ENCODE measurements at regions not wholly inside any gene's neighbourhood (a gene's known extent, or its start where the extent isn't known, plus 50 kb on each side); places are given as distances from the start of the nearest gene placed in this dataset.
"Not testable (repeated sequence)": the region's sequence is repeated elsewhere in the genome, so short reads cannot be mapped to it uniquely, and the experiment has no call there.

DNA sequence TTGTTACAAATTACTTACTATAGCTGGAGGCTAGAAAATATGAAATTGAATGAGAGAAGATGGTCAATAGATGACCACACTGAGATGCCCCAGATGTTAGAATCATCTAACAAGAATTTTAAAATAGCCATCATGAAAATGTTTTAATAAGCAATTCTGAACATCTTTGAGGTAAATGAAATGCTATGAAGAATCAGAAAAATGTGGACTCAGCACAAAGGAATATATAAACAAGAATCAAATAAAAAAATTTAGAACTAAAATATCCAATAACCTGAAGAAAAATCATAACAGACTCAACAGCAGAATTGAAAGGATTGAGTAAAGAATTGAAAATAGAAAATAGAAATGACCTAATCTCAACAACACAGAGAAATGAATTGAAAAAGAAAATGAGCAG lies 248.5 kb downstream of the PRDM9 start:
- ATAC-seq (no peak), DNase-seq (no peak)
- POLR2A ChIA-PET = no interaction called here
- H3K9me3 Mint-ChIP-seq = peaks cover 0 to 16% (median 8%) of the 10 kb centered on the region in 9 donors
- no peaks in the 10 kb centered on the region for H3K36me3 Mint-ChIP-seq
- H3K27ac Mint-ChIP-seq = no peak overlapping the region
- no peaks in the 10 kb centered on the region for H3K27me3 Mint-ChIP-seq
- no peak overlapping the region for H3K4me3 Mint-ChIP-seq
- no peaks in the 10 kb centered on the region for H3K4me1 Mint-ChIP-seq

DNA sequence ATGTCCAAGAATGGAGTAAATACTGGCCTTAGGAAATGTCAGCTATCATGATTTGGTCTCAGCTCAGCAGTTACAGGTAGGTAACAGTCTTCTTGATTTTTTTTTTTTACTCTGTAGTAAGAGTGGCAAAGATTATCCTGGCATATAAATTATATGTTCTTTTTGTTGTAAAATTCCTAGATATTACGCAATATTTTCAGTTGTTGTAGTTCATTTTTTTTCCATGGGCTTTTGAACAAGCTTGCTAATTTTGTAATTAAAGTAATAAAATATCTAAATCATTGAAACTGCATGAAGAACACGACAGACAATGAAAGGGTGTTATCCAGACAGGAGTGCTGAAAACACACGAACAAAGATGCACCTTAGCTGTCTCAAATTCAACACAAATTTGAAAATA lies 249.4 kb downstream of the PRDM9 start:
- DNase-seq = no peak
- H3K27me3 Mint-ChIP-seq = no peaks in the 10 kb centered on the region
- no peak overlapping the region for H3K4me3 Mint-ChIP-seq
- H3K36me3 Mint-ChIP-seq = no peaks in the 10 kb centered on the region
- no peak for ATAC-seq
- H3K27ac Mint-ChIP-seq = no peak overlapping the region
- POLR2A ChIA-PET = no interaction called here
- H3K4me1 Mint-ChIP-seq = no peaks in the 10 kb centered on the region
- peaks cover 0 to 12% (median 3%) of the 10 kb centered on the region in 9 donors for H3K9me3 Mint-ChIP-seq

DNA sequence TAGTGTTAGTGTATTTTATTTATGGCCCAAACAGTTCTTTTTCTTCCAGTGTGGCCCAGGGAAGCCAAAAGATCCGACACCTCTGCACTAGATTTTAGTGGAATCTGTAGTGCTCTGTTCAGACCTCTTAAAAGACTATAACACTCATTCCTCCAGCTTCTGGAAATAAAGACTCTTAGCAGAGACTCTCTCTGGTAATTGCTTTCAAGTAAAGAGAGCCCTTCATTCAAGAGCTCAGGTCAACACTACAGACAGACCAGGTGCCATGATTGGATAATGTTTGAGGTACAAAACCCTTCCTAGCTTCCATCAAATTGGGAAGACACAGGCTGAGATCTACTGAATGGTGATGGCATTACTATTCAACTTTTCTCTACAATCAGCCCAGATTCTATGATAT lies 255.8 kb downstream of the PRDM9 start:
- DNase-seq (no peak), ATAC-seq (no peak)
- Mint-ChIP-seq H3K36me3 (no peaks in the 10 kb centered on the region), H3K27me3 (no peaks in the 10 kb centered on the region), H3K4me3 (no peak overlapping the region), H3K9me3 (peaks cover 0 to 23% (median 2%) of the 10 kb centered on the region in 9 donors), H3K4me1 (no peaks in the 10 kb centered on the region), H3K27ac (no peak overlapping the region)
- POLR2A ChIA-PET = no interaction called here

DNA sequence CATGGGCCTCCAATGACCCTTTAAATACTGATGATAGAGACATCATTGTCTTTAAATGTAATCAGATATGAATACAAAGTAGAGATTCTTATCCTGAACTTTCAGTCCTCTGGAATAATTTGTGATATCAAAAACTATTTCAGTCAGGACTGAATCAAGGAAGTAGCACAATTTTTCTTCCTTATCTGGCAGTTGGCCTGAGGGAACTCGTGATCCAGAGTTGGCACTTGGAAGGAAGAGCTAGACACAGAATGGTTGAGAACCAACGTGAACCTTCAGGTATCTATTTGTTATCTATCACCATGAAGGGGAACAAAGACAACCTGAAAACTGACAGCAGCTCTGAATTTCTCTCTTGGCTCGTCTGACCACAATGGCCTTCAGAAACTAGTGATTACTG lies 269.3 kb downstream of the PRDM9 start:
- Mint-ChIP-seq H3K36me3 (peaks cover 0 to 5% (median 0%) of the 10 kb centered on the region in 3 donors), H3K4me1 (no peaks in the 10 kb centered on the region)
- no peak for ATAC-seq

DNA sequence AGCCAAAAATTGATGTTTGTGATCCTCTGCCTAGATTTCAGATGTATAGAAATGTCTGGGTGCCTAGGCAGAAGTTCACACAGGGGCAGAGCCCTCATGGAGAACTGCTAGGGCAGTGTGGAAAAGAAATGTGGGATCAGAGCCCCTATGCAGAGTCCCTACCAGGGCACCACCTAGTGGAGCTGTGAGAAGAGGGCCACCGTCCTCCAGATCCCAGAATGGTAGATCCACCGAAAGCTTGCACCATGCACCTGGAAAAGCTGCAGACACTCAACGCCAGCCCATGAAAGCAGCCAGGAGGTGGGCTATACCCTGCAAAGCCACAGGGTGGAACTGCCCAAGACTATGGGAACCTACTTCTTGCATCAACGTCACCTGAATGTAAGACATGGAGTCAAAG lies 292.9 kb downstream of the PRDM9 start:
- H3K4me1 Mint-ChIP-seq, H3K4me3 Mint-ChIP-seq, ATAC-seq, H3K27ac Mint-ChIP-seq, POLR2A ChIA-PET, H3K27me3 Mint-ChIP-seq, DNase-seq, H3K36me3 Mint-ChIP-seq: not testable (repeated sequence)
- peaks cover 0 to 34% (median 13%) of the 10 kb centered on the region in 9 donors for H3K9me3 Mint-ChIP-seq

More for the DNA sequence above, 269.3 kb downstream of the PRDM9 start:
- POLR2A ChIA-PET = no interaction called here
- H3K27me3 Mint-ChIP-seq = no peaks in the 10 kb centered on the region
- H3K27ac Mint-ChIP-seq = no peak overlapping the region
- DNase-seq = no peak
- no peak overlapping the region for H3K4me3 Mint-ChIP-seq
- H3K9me3 Mint-ChIP-seq = peaks cover 3 to 28% (median 10%) of the 10 kb centered on the region in 9 donors

DNA sequence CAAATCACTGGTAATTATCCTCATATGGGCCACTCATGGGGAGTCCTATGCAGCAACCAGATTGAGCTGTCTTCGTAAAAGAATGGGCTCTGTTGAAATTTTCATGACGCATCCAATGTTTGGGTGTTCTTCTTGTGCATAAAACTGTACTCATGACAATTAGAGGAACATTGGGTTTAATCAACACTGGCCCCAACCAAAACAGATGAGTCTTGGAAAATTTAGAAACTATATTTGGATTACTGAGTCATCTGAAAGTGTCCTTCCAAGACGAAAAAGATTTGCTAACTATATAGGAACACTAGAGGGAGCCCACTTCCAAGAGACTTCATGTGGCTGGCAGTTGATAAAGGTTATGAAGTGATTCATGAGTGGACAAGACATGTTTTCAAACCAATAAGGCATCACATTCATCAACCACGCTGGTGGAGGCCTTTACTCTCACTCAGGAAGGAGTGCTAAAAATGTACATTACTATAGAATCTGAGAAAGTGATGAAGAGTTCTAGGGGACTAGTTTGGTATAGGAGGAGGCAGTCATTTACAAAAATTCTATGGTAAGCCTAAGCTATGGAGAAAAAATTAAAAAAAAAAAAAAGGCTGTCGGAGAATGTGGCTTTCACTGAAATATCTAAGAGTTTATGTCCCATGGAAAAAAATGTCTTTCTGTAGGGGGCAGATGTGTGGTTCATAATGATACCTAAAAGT lies 313.5 kb downstream of the PRDM9 start:
- Mint-ChIP-seq H3K4me3 (no peak overlapping the region), H3K36me3 (no peaks in the 10 kb centered on the region), H3K9me3 (peaks cover 0 to 19% (median 7%) of the 10 kb centered on the region in 9 donors), H3K4me1 (no peaks in the 10 kb centered on the region), H3K27me3 (no peaks in the 10 kb centered on the region), H3K27ac (no peak overlapping the region)
- DNase-seq = no peak
- POLR2A ChIA-PET = no interaction called here
- ATAC-seq = no peak

DNA sequence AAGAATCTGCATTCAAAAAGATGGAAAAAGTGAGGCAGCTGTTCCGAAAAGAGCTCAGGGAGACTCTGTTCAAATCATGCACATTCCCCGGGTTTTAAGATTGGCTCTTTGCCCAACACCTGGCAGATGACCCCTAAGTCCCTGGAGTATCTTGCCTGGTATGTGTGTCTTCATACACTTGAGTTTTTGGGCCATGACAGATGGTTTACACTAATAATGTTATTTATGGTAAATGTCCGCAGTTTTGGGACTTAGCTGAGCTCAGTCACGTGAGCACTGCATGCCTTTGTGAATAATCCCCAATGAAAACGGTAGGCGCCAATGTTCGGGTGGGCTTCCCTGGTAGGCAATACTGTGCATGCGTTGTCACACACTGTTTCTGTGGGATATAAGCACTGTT lies 316.1 kb downstream of the PRDM9 start:
- Mint-ChIP-seq H3K4me1 (no peaks in the 10 kb centered on the region), H3K36me3 (no peaks in the 10 kb centered on the region), H3K27ac (no peak overlapping the region), H3K4me3 (no peak overlapping the region), H3K27me3 (no peaks in the 10 kb centered on the region), H3K9me3 (peaks cover 2 to 27% (median 11%) of the 10 kb centered on the region in 9 donors)
- POLR2A ChIA-PET = no interaction called here
- DNase-seq (no peak), ATAC-seq (no peak)

DNA sequence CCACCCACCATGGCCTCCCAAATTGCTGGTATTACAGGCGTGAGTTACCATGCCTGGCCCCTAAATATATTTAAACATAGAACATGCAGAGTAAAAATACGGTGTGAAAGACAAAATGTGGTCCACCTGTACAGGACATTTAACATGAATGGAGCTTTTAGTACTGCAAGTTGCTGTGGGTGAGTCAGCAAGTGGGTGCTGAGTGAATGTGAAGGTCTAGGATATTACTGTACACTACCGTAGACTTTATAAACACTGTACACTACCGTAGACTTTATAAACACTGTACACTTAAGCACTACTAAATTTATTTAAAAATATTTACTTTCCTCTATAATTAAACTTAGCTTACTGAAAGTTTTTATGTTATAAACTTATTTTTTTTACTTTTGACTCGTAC lies 317.8 kb downstream of the PRDM9 start:
- H3K4me3 Mint-ChIP-seq = no peak overlapping the region

DNA sequence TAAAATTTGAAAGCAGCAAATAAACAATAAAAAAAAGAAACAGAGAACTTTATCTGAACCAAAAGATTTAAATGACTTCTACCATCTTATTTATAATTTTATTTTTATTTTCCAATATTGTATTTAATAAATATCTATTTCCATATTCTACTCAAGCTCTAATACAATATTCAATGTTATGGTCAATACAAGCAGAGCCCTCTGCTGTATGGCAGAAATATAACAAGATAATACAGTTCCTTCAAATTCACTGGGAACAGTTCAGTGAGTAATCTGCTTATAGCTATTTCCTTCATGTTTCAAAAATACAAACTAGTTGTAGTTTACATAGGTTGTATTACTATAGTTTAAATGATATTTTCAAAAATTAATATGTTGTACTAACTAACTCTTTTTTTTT lies 332.7 kb downstream of the PRDM9 start:
- Mint-ChIP-seq H3K9me3 (peaks cover 4 to 39% (median 10%) of the 10 kb centered on the region in 9 donors), H3K27me3 (no peaks in the 10 kb centered on the region), H3K4me1 (no peaks in the 10 kb centered on the region), H3K27ac (no peak overlapping the region), H3K36me3 (peaks cover 0 to 17% (median 0%) of the 10 kb centered on the region in 3 donors), H3K4me3 (no peak overlapping the region)
- POLR2A ChIA-PET = no interaction called here
- DNase-seq (no peak), ATAC-seq (no peak)

More for the DNA sequence above, 317.8 kb downstream of the PRDM9 start:
- no peak for DNase-seq
- POLR2A ChIA-PET = no interaction called here
- ATAC-seq = no peak
- Mint-ChIP-seq H3K4me1 (no peaks in the 10 kb centered on the region), H3K27ac (no peak overlapping the region), H3K36me3 (no peaks in the 10 kb centered on the region), H3K9me3 (peaks cover under 1 to 27% (median 11%) of the 10 kb centered on the region in 9 donors), H3K27me3 (no peaks in the 10 kb centered on the region)

DNA sequence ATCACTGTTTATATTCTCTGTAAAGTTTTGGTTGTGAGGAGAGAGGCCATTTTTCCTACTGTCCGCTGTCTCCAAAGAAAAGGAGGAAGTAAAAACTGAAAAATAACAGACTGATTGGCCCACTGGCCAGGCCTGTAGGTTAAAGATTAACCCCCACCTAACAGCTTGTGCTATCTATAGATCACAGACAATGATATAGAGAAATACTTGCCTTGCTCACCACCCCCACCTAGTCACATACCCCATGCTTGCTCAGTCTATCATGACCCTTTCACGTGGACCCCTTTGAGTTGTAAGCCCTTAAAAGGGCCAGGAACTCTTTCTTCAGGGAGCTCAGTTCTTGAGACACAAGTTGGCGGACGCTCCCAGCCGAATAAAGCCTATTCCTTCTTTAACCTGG lies 357.4 kb downstream of the PRDM9 start:
- Mint-ChIP-seq H3K27me3 (no peaks in the 10 kb centered on the region), H3K4me1 (no peaks in the 10 kb centered on the region), H3K27ac (no peak overlapping the region), H3K36me3 (no peaks in the 10 kb centered on the region), H3K4me3 (no peak overlapping the region), H3K9me3 (peaks cover 0 to 21% (median 2%) of the 10 kb centered on the region in 9 donors)
- POLR2A ChIA-PET = no interaction called here
- DNase-seq = no peak
- ATAC-seq = no peak

DNA sequence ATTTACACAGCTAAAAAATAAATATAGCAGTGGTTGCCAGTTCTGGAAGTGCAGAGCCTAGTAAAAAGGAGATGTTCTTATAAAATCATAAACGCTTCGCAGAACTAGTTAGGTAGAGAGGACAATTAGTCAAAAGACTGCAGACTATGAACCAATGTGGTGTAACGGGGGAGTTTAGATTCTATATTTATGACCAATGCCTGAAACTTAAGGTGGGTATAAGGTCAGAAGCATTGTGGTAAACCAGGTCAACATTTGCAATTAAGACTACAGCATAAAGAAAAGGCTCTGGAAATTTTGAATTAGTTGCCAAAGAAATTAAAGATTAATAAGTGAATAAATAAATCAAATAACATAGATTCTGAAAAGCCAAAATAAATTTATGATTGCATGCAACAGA lies 370.4 kb downstream of the PRDM9 start:
- no peak overlapping the region for H3K27ac Mint-ChIP-seq
- ATAC-seq (no peak), DNase-seq (no peak)
- H3K4me3 Mint-ChIP-seq = no peak overlapping the region
- H3K27me3 Mint-ChIP-seq = no peaks in the 10 kb centered on the region
- no peaks in the 10 kb centered on the region for H3K4me1 Mint-ChIP-seq
- H3K9me3 Mint-ChIP-seq = peaks cover 0 to 7% (median 3%) of the 10 kb centered on the region in 9 donors
- POLR2A ChIA-PET = no interaction called here
- H3K36me3 Mint-ChIP-seq = no peaks in the 10 kb centered on the region

DNA sequence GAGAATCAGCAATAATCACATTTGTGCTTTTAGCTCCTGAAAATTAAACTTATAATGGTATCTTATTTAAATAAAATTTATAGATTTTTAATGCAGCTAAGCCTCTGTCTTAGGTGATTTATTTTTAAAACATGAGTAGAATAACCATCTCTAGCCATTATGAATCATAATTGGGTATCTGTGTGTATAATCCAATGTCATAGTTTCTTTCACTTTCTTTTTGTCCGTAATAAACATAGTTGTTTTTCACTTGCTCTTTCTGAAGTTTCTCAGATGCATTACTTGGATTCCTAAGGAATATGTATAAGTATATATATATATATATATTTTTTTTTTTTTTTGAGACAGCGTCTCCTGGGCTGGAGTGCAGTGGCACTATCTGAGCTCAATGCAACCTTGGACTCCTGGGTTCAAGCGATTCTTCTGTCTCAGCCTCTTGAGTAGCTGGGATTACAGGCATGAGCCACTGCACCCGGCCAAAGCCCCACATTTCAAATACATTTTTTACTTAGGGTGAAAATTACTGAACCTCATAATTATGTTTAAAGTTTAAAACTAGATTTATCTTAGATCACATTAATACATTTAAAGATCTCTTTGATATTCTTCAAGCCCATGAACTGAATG lies 377.1 kb downstream of the PRDM9 start:
- DNase-seq (no peak), ATAC-seq (no peak)
- H3K27ac Mint-ChIP-seq = no peak overlapping the region
- no peaks in the 10 kb centered on the region for H3K27me3 Mint-ChIP-seq
- H3K36me3 Mint-ChIP-seq = no peaks in the 10 kb centered on the region
- POLR2A ChIA-PET = no interaction called here
- peaks cover 0 to 17% (median 5%) of the 10 kb centered on the region in 9 donors for H3K9me3 Mint-ChIP-seq
- no peaks in the 10 kb centered on the region for H3K4me1 Mint-ChIP-seq
- H3K4me3 Mint-ChIP-seq = no peak overlapping the region

DNA sequence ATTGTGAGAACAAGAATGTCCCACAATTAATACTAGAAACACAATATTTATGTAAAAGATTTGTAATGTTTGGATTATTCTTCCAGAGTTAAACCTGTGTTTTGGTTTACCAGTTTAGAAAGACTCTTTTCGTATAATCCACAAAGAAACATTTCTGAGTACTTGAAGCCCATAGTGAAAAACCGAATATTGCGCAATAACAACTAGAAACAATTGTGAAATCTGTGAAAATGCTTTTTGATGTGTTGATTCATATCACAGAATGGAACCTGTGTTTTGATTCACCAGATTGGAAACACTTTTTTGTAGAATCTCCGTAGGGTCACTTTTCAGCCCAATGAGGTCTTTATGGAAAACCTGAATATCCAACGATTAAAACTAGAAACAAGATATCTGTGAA lies 386.2 kb downstream of the PRDM9 start:
- peaks cover 0 to 55% (median 18%) of the 10 kb centered on the region in 9 donors for H3K9me3 Mint-ChIP-seq
- no peaks in the 10 kb centered on the region for H3K4me1 Mint-ChIP-seq
- no peak overlapping the region for H3K27ac Mint-ChIP-seq

DNA sequence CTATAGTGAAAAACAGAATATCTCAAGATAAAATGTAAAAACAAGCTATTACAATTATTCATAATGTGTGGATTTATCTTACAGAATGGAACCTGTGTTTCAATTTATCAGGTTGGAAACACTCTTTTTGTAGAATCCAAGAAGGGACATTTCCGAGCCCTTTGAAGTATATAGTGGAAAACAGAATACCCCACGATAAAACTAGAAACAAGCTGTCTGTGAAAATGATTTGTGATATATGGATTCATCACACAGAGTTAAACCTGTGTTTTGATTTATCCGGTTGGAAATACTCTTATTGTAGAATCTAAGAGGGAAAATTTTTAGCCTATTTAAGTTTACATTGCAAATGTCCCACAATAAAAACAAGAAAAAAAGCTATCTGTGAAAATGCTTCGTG lies 388.2 kb downstream of the PRDM9 start:
- H3K36me3 Mint-ChIP-seq = no peaks in the 10 kb centered on the region
- no peaks in the 10 kb centered on the region for H3K27me3 Mint-ChIP-seq
- no peaks in the 10 kb centered on the region for H3K4me1 Mint-ChIP-seq
- H3K9me3 Mint-ChIP-seq = peaks cover 0 to 55% (median 21%) of the 10 kb centered on the region in 9 donors
- POLR2A ChIA-PET = no interaction called here
- no peak overlapping the region for H3K4me3 Mint-ChIP-seq
- no peak overlapping the region for H3K27ac Mint-ChIP-seq
- ATAC-seq (no peak), DNase-seq (no peak)

More for the DNA sequence above, 386.2 kb downstream of the PRDM9 start:
- POLR2A ChIA-PET = no interaction called here
- ATAC-seq = no peak
- Mint-ChIP-seq H3K27me3 (no peaks in the 10 kb centered on the region), H3K36me3 (no peaks in the 10 kb centered on the region), H3K4me3 (no peak overlapping the region)
- DNase-seq = no peak
